ENCODE measurements at regions not wholly inside any gene's neighbourhood (a gene's known extent, or its start where the extent isn't known, plus 50 kb on each side); places are given as distances from the start of the nearest gene placed in this dataset.

DNA sequence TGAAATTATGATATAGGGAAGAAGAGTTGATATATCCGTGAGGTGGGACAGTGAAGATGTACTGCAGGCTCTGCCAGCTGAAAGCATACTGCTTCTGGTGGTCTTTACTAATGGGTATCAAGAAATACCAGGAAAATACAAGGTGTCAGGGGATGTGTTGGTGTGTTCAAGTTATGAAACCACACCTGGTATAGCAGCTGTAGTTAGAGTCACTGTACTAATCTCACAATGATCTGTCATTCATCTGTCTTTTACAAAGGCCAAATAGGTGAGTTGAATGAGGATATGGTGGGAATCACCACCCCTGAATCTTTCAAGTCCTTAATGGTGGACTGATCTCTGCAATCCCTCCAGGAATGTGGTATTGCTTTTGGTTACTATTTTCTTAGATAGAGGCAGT lies 152.7 kb downstream of the NFKBIZ start:
- no peaks in the 10 kb centered on the region for H3K79me2 ChIP-seq (ENCODE audit: insufficient read depth, low read length)
- intact Hi-C loops (cut with micrococcal nuclease; ENCODE audit: unreplicated experiment) (no loop called here), in situ Hi-C loops (cut with HindIII; ENCODE audit: extremely low pct_ligation_motif_present, low pct_unique_long_range_greater_than_20kb) (no loop called here)
- H4K20me1 ChIP-seq (ENCODE audit: insufficient read depth, low read length): no peaks in the 10 kb centered on the region
- no peak overlapping the region for H3K27ac ChIP-seq (ENCODE audit: extremely low read length, insufficient read depth, low read length)
- DNase-seq (ENCODE audit: low spot score) (no peak), FAIRE-seq (no peak), ATAC-seq (no peak)
- CTCF ChIA-PET (ENCODE audit: low intra/inter-chr PET ratio, low total read pairs): no interaction called here
- no peak overlapping the region for H3K4me2 ChIP-seq (ENCODE audit: low read depth, low read length)
- POLR2A ChIA-PET: no interaction called here
- H3K27me3 ChIP-seq (ENCODE audit: control insufficient read depth in 1 of 2, insufficient read depth in 2 of 2, low read length in 2 of 2): no peaks in the 10 kb centered on the region
- BruUV-seq (replicated peaks): no TSS peak
- no peaks in the 10 kb centered on the region for H3K4me1 ChIP-seq (ENCODE audit: insufficient read depth, low read length)
- WGBS (ENCODE audit: low lambda C conversion rate): 3% methylated on average over 1 of the region's 1 CpG
- H3K9me3 ChIP-seq (ENCODE audit: low read length): no peaks in the 10 kb centered on the region
- H2AFZ ChIP-seq (ENCODE audit: low read length): no peak overlapping the region
- H3K36me3 ChIP-seq (replicated peaks in 1 of 2; ENCODE audit: control insufficient read depth in 1 of 2, insufficient read depth in 2 of 2, low read length in 2 of 2): no peaks in the 10 kb centered on the region
- no peak overlapping the region for H3K9ac ChIP-seq (ENCODE audit: insufficient read depth, low read depth, low read length)
- H3K4me3 ChIP-seq (replicated peaks in 1 of 3; ENCODE audit: insufficient read depth in 1 of 3, low read depth in 2 of 3, low read length in 3 of 3): no peak overlapping the region
- TF ChIP-seq, protein P1, sequence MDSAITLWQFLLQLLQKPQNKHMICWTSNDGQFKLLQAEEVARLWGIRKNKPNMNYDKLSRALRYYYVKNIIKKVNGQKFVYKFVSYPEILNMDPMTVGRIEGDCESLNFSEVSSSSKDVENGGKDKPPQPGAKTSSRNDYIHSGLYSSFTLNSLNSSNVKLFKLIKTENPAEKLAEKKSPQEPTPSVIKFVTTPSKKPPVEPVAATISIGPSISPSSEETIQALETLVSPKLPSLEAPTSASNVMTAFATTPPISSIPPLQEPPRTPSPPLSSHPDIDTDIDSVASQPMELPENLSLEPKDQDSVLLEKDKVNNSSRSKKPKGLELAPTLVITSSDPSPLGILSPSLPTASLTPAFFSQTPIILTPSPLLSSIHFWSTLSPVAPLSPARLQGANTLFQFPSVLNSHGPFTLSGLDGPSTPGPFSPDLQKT (CRISPR knock-in tag; IDR thresholded peaks at IDR 0.05; ENCODE audit: borderline replicate concordance): no peak
- TF ChIP-seq, protein P2, sequence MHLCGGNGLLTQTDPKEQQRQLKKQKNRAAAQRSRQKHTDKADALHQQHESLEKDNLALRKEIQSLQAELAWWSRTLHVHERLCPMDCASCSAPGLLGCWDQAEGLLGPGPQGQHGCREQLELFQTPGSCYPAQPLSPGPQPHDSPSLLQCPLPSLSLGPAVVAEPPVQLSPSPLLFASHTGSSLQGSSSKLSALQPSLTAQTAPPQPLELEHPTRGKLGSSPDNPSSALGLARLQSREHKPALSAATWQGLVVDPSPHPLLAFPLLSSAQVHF (CRISPR knock-in tag; IDR thresholded peaks at IDR 0.05): no peak
- no peak for TF ChIP-seq ELF4 (CRISPR knock-in tag; IDR thresholded peaks at IDR 0.05; ENCODE audit: borderline replicate concordance)
- TF ChIP-seq ZNF781 (CRISPR knock-in tag; IDR thresholded peaks at IDR 0.05; ENCODE audit: borderline replicate concordance, not compliant biosample characterization): no peak
- TF ChIP-seq SP5 (CRISPR knock-in tag; IDR thresholded peaks at IDR 0.05; ENCODE audit: borderline replicate concordance, low read depth): no peak
- no peak for TF ChIP-seq U2AF1 (optimal IDR thresholded peaks at IDR 0.05; ENCODE audit: low read depth, low read length)
- TF ChIP-seq ZNF598 (CRISPR knock-in tag; IDR thresholded peaks at IDR 0.05; ENCODE audit: borderline replicate concordance): no peak
- TF ChIP-seq, protein P3, sequence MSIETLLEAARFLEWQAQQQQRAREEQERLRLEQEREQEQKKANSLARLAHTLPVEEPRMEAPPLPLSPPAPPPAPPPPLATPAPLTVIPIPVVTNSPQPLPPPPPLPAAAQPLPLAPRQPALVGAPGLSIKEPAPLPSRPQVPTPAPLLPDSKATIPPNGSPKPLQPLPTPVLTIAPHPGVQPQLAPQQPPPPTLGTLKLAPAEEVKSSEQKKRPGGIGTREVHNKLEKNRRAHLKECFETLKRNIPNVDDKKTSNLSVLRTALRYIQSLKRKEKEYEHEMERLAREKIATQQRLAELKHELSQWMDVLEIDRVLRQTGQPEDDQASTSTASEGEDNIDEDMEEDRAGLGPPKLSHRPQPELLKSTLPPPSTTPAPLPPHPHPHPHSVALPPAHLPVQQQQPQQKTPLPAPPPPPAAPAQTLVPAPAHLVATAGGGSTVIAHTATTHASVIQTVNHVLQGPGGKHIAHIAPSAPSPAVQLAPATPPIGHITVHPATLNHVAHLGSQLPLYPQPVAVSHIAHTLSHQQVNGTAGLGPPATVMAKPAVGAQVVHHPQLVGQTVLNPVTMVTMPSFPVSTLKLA (IDR thresholded peaks at IDR 0.05): no peak
- TF ChIP-seq ZNF230 (CRISPR knock-in tag; IDR thresholded peaks at IDR 0.05): no peak
- no peak for TF ChIP-seq WIZ (CRISPR knock-in tag; IDR thresholded peaks at IDR 0.05)
- TF ChIP-seq ZNF775 (CRISPR knock-in tag; IDR thresholded peaks at IDR 0.05; ENCODE audit: borderline replicate concordance): no peak
- TF ChIP-seq, protein P4, sequence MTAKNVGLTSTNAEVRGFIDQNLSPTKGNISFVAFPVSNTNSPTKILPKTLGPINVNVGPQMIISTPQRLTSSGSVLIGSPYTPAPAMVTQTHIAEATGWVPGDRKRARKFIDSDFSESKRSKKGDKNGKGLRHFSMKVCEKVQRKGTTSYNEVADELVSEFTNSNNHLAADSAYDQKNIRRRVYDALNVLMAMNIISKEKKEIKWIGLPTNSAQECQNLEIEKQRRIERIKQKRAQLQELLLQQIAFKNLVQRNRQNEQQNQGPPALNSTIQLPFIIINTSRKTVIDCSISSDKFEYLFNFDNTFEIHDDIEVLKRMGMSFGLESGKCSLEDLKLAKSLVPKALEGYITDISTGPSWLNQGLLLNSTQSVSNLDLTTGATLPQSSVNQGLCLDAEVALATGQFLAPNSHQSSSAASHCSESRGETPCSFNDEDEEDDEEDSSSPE (CRISPR knock-in tag; IDR thresholded peaks at IDR 0.05): no peak
